Esophagus squamous epithelium (tissue), 4 donors: ENCODE measurements at regions not wholly inside any gene's neighbourhood (a gene's known extent, or its start where the extent isn't known, plus 50 kb on each side); places are given as distances from the start of the nearest gene placed in this dataset.
"Not testable (repeated sequence)": the region's sequence is repeated elsewhere in the genome, so short reads cannot be mapped to it uniquely, and the experiment has no call there.

ENCODE experiments used
- CTCF ChIP-seq, 6 experiments: fragments of 450-650 bp in 4 of 6; fragments of 200-600 bp in 2 of 6; sonication (generic) in 2 of 6; IDR thresholded peaks; one replicate each; pipeline ENCODE4 v1.5.1; 2016 to 2019; ENCODE audit warnings: antibody characterized with exemption in 6 of 6, mild to moderate bottlenecking in 4 of 6, moderate library complexity in 4 of 6
- POLR2A ChIP-seq, 4 donors: fragments of 450-650 bp; IDR thresholded peaks; one replicate each; pipeline ENCODE4 v1.6.1; 2017; ENCODE audit warnings: antibody characterized with exemption in 4 of 4, mild to moderate bottlenecking in 4 of 4, moderate library complexity in 3 of 4

- not testable (repeated sequence) for TF ChIP-seq CTCF, POLR2A (IDR thresholded peaks at IDR 0.05)
These were observed 199.0 kb downstream of the FOXD4L6 start for GRCh38 chr9:40929488-40929845.
